PC-3 (cell line): ENCODE measurements at regions not wholly inside any gene's neighbourhood (a gene's known extent, or its start where the extent isn't known, plus 50 kb on each side); places are given as distances from the start of the nearest gene placed in this dataset.

Source experiments
- CTCF ChIP-seq: fragments of 300-600 bp; sonication (generic); conservative IDR thresholded peaks from 2 replicates; pipeline ENCODE4 v1.5.1; 2017; ENCODE audit warnings: antibody characterized with exemption, low read depth, mild to moderate bottlenecking, low read length
- EZH2 ChIP-seq: fragments of 300-600 bp; sonication (generic); IDR thresholded peaks from one replicate; pipeline ENCODE4 v1.6.1; 2017; ENCODE audit warnings: antibody characterized with exemption, mild to moderate bottlenecking, low read length; ENCODE audit not compliant: unreplicated experiment

GRCh38 chrX:69277369-69277990 lies 112.2 kb upstream of the PJA1 start:
- TF ChIP-seq CTCF (no peak), EZH2 (no peak)
